Thyroid gland (tissue), 4 donors: ENCODE measurements at regions not wholly inside any gene's neighbourhood (a gene's known extent, or its start where the extent isn't known, plus 50 kb on each side); places are given as distances from the start of the nearest gene placed in this dataset.

ENCODE experiments used
- DNase-seq, 2 donors: peaks; one replicate each; pipeline ENCODE4 v3.0.0-alpha.2; 2019
- H3K27ac ChIP-seq, 3 donors: fragments of 200-600 bp; sonication (generic); 1 replicate in 2 of 3; 2 replicates in 1 of 3; pipeline ENCODE4 v1.5.1; 2016 to 2019; ENCODE audit warnings: mild to moderate bottlenecking in 1 of 3, moderate library complexity in 1 of 3
- H3K27me3 ChIP-seq: fragments of 200-600 bp; sonication (generic); one replicate; pipeline ENCODE4 v1.5.1; 2019
- H3K36me3 ChIP-seq, 2 donors: fragments of 200-600 bp; sonication (generic); one replicate each; pipeline ENCODE4 v1.5.1; 2016 to 2019
- H3K4me1 ChIP-seq, 2 donors: fragments of 200-600 bp; sonication (generic); one replicate each; pipeline ENCODE4 v1.5.1; 2017 to 2019
- H3K4me3 ChIP-seq, 3 donors: fragments of 200-600 bp; sonication (generic); replicated peaks in 1 of 3; 1 replicate in 2 of 3; 2 replicates in 1 of 3; pipeline ENCODE4 v1.5.1; 2016; ENCODE audit warnings: mild to moderate bottlenecking in 1 of 3
- H3K9me3 ChIP-seq: fragments of 200-600 bp; sonication (generic); one replicate; pipeline ENCODE4 v1.5.1; 2017
- POLR2A ChIP-seq, 2 donors: fragments of 450-650 bp; IDR thresholded peaks; one replicate each; pipeline ENCODE4 v1.6.1; 2017; ENCODE audit warnings: antibody characterized with exemption in 2 of 2, mild to moderate bottlenecking in 2 of 2, moderate library complexity in 1 of 2
- WGBS, 2 donors: methylation state at CpG; one replicate each; pipeline ENCODE4 v1.1.5; 2017; 5-methylcytosine and 5-hydroxymethylcytosine counted together
- intact Hi-C: fragments of 100-400 bp; cut with DNase I; formaldehyde crosslinking; loops from one replicate; pipeline ENCODE4 v1.15.1; 2023
- TF ChIP-seq, protein P1 (sequence below), 6 experiments: fragments of 200-600 bp in 3 of 6; fragments of 450-650 bp in 3 of 6; sonication (generic) in 3 of 6; IDR thresholded peaks; one replicate each; pipeline ENCODE4 v1.5.1; 2016 to 2019; ENCODE audit warnings: antibody characterized with exemption in 6 of 6, mild to moderate bottlenecking in 2 of 6, inconsistent platforms in 1 of 6, moderate library complexity in 1 of 6

DNA sequence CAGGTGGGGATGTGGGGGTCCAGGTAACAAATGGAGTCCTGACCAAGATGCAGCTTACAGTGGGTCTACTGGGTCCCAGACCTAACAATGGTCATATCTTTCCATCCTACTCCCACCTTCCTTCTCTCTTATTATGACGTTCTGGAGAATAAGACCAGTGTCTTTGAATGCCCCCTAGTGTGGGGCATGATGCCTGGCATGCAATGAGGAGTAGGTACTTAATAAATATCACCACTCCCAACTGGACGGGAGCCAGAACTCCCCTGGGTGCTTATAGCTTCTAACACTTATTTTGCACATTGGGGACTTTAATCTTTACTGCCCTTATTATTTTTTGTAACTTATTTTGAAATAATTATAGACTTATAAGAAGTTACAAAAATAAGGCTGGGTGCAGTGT is 98.2 kb downstream of the NDFIP1 start:
- no peaks in the 10 kb centered on the region for H3K27me3 ChIP-seq

GRCh38 chr5:142204219-142204618 is 95.6 kb downstream of the NDFIP1 start:
- intact Hi-C loops: no loop called here
- H3K27me3 ChIP-seq: no peaks in the 10 kb centered on the region
- WGBS, 2 donors: 79 to 81% methylated on average over 4 of the region's 4 CpGs
- H3K36me3 ChIP-seq: no peaks in the 10 kb centered on the region
- TF ChIP-seq, protein P1, sequence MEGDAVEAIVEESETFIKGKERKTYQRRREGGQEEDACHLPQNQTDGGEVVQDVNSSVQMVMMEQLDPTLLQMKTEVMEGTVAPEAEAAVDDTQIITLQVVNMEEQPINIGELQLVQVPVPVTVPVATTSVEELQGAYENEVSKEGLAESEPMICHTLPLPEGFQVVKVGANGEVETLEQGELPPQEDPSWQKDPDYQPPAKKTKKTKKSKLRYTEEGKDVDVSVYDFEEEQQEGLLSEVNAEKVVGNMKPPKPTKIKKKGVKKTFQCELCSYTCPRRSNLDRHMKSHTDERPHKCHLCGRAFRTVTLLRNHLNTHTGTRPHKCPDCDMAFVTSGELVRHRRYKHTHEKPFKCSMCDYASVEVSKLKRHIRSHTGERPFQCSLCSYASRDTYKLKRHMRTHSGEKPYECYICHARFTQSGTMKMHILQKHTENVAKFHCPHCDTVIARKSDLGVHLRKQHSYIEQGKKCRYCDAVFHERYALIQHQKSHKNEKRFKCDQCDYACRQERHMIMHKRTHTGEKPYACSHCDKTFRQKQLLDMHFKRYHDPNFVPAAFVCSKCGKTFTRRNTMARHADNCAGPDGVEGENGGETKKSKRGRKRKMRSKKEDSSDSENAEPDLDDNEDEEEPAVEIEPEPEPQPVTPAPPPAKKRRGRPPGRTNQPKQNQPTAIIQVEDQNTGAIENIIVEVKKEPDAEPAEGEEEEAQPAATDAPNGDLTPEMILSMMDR (IDR thresholded peaks at IDR 0.05): no peak
- no peak for TF ChIP-seq POLR2A (IDR thresholded peaks at IDR 0.05)
- no peak overlapping the region for H3K27ac ChIP-seq
- no peaks in the 10 kb centered on the region for H3K9me3 ChIP-seq
- no peaks in the 10 kb centered on the region for H3K4me1 ChIP-seq
- no peak overlapping the region for H3K4me3 ChIP-seq
- no peak for DNase-seq

More for the DNA sequence above, 98.2 kb downstream of the NDFIP1 start:
- peak in 1 of 2 donors; percentile 9 for DNase-seq
- H3K4me3 ChIP-seq: no peak overlapping the region
- 54 to 58% methylated on average over 2 of the region's 2 CpGs for WGBS, 2 donors
- H3K36me3 ChIP-seq: no peaks in the 10 kb centered on the region
- H3K9me3 ChIP-seq: no peaks in the 10 kb centered on the region
- H3K27ac ChIP-seq: no peak overlapping the region
- intact Hi-C loops: no loop called here
- TF ChIP-seq, protein P1 (IDR thresholded peaks at IDR 0.05): no peak
- TF ChIP-seq POLR2A (IDR thresholded peaks at IDR 0.05): no peak
- no peaks in the 10 kb centered on the region for H3K4me1 ChIP-seq
